ENCODE measurements at regions not wholly inside any gene's neighbourhood (a gene's known extent, or its start where the extent isn't known, plus 50 kb on each side); places are given as distances from the start of the nearest gene placed in this dataset.

DNA sequence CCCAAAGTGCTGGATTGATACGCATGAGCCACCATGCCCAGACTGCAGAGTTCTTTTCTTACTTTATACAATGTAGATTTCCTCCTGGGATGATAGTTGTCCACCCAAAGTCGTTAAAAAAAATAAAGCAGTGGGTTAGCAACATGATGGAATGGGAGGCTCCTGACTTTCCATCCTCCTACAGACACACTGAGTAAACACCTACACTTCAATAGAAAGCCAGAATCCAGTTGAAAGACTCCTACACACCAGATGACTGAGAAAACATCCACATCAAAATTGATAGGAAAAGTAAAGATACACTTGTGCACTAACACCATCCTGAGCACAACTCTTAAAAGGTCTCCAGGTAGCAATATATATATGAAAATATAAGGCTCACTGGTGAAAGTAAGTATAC lies 95.0 kb upstream of the TUT7 start:
- no peak for TF ChIP-seq EZH2 (IDR thresholded peaks at IDR 0.05; ENCODE audit: borderline replicate concordance, insufficient read depth, low read depth, low read length, poor library complexity, severe bottlenecking)
- TF ChIP-seq, protein P1, sequence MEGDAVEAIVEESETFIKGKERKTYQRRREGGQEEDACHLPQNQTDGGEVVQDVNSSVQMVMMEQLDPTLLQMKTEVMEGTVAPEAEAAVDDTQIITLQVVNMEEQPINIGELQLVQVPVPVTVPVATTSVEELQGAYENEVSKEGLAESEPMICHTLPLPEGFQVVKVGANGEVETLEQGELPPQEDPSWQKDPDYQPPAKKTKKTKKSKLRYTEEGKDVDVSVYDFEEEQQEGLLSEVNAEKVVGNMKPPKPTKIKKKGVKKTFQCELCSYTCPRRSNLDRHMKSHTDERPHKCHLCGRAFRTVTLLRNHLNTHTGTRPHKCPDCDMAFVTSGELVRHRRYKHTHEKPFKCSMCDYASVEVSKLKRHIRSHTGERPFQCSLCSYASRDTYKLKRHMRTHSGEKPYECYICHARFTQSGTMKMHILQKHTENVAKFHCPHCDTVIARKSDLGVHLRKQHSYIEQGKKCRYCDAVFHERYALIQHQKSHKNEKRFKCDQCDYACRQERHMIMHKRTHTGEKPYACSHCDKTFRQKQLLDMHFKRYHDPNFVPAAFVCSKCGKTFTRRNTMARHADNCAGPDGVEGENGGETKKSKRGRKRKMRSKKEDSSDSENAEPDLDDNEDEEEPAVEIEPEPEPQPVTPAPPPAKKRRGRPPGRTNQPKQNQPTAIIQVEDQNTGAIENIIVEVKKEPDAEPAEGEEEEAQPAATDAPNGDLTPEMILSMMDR (IDR thresholded peaks at IDR 0.05) = no peak
